ENCODE measurements at regions not wholly inside any gene's neighbourhood (a gene's known extent, or its start where the extent isn't known, plus 50 kb on each side); places are given as distances from the start of the nearest gene placed in this dataset.

DNA sequence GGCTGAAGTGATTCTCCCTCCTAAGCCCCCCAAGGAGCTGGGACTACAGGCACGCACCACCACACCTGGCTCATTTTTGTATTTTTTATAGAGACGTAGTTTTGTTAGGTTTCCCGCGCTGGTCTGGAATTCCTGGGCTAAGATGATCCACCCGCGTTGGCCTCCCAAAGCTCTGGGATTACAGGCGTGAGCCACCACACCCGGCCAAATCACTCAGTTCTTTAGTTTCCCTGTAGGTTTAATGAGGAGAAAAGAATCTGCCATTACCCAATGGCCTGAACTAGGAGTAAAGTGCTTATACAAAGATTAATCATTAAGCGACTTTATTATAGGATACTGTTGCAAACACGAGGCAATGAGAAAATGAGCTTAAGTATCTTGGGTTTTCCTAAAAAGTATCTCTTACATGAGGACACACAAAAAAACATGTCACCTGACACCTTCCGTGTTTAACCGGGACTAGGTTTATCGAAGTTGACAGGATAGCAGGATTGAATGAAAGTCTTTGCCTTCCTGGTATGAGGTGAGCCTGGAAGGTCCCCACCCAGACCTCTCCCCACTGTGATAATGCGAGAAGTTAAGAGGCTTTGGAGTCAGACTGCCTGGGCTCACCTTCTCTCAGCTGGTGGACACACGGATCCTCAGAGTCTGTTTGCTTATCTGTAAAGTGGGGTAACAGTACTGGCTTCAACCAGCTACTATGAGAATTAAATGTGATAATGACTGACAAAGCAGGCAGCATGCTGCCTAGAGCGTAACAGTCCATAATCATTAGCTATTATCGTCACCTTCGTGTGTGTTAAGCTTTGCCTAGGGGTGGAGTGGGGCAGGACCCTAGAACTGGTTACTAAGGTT, 133.5 kb upstream of the KRAS start:
- TF ChIP-seq POLR2A (IDR thresholded peaks at IDR 0.05; ENCODE audit: low read depth, low read length) (no peak), TAF1 (IDR thresholded peaks at IDR 0.05; ENCODE audit: low read depth, low read length) (no peak)

Data from GM12891 (cell line).